GM12878 (cell line): ENCODE measurements at regions not wholly inside any gene's neighbourhood (a gene's known extent, or its start where the extent isn't known, plus 50 kb on each side); places are given as distances from the start of the nearest gene placed in this dataset.

ENCODE experiments used
- ATAC-seq: fragments of 200-7000 bp; cut with Tn5 transposase; 3 replicates; pipeline ENCODE4 v1.9.1; 2020; ENCODE audit warnings: mild to moderate bottlenecking, moderate library complexity
- BruUV-seq: library from RNA; stranded (reverse); fragments of 400-500 nt; replicated peaks from 2 replicates; lab custom pipeline; 2021; lab: Mats Ljungman, UMichigan
- CTCF ChIA-PET: fragments of 300-600 bp; sonication (Branson Sonifier 250); formaldehyde crosslinking; extraction: SDS; loops from one replicate; lab custom pipeline; 2021; ENCODE audit warnings: inconsistent platforms; lab: Yijun Ruan, JAX
- POLR2A ChIA-PET: fragments of 350-600 bp; formaldehyde crosslinking; extraction: SDS; loops from one replicate; lab custom pipeline; 2021; ENCODE audit warnings: inconsistent platforms; lab: Charles Lee
- RAD21 ChIA-PET: fragments of 300-600 bp; sonication (Branson Sonifier 250); formaldehyde crosslinking; loops from one replicate; lab custom pipeline; 2023; ENCODE audit warnings: antibody characterized with exemption; ENCODE audit not compliant: unreplicated experiment; lab: Charles Lee
- SMC1A ChIA-PET: fragments of 300-600 bp; sonication (Branson Sonifier 250); formaldehyde crosslinking; loops from one replicate; lab custom pipeline; 2023; ENCODE audit not compliant: unreplicated experiment, uncharacterized antibody; lab: Charles Lee
- DNase-seq: peaks from one replicate; pipeline ENCODE4 v3.0.0-alpha.2; 2011; ENCODE audit warnings: low read depth, low spot score
- FAIRE-seq: peaks from 3 replicates; lab custom pipeline; 2011; peaks lifted over from hg19 to GRCh38; lab: Jason Lieb, UNC
- H2AFZ ChIP-seq: 2 replicates; pipeline ENCODE4 v1.6.0; 2011; ENCODE audit warnings: low read depth, low read length, control low read depth; ENCODE audit not compliant: control insufficient read depth
- H3K27ac ChIP-seq: 2 replicates; pipeline ENCODE4 v1.5.1; 2011; ENCODE audit warnings: control low read depth; ENCODE audit not compliant: control insufficient read depth, insufficient read depth
- H3K27me3 ChIP-seq, 2 experiments: replicated peaks in 1 of 2; 2 replicates each; pipeline versions ENCODE4 v1.6.0 to v1.6.1; 2011; ENCODE audit warnings: low read length in 1 of 2; ENCODE audit not compliant: control insufficient read depth in 2 of 2, insufficient read depth in 2 of 2
- H3K36me3 ChIP-seq, 2 experiments: 2 replicates each; pipeline ENCODE4 v1.5.1; 2011; ENCODE audit warnings: low read length in 1 of 2; ENCODE audit not compliant: control insufficient read depth in 2 of 2, insufficient read depth in 2 of 2
- H3K4me1 ChIP-seq: 2 replicates; pipeline ENCODE4 v1.6.1; 2011; ENCODE audit warnings: mild to moderate bottlenecking, low read length, moderate library complexity, mixed read lengths; ENCODE audit not compliant: control insufficient read depth, insufficient read depth
- H3K4me2 ChIP-seq: 2 replicates; pipeline ENCODE4 v1.6.0; 2011; ENCODE audit warnings: control low read depth; ENCODE audit not compliant: control insufficient read depth, insufficient read depth
- H3K4me3 ChIP-seq: fragments of 200-600 bp; sonication (generic); 2 replicates; pipeline ENCODE4 v1.5.1; 2016
- H3K79me2 ChIP-seq: 2 replicates; pipeline ENCODE4 v1.6.0; 2011; ENCODE audit warnings: low read length; ENCODE audit not compliant: control insufficient read depth, insufficient read depth
- H3K9ac ChIP-seq: 2 replicates; pipeline ENCODE4 v1.8.0; 2011; ENCODE audit warnings: low read length, control low read depth, mixed read lengths; ENCODE audit not compliant: control insufficient read depth, insufficient read depth
- H3K9me3 ChIP-seq: replicated peaks from 3 replicates; pipeline ENCODE4 v1.5.1; 2011; ENCODE audit warnings: mild to moderate bottlenecking, low read length; ENCODE audit not compliant: control insufficient read depth, insufficient read depth
- H4K20me1 ChIP-seq: 2 replicates; pipeline ENCODE4 v1.6.0; 2011; ENCODE audit not compliant: control insufficient read depth, insufficient read depth
- ASH2L ChIP-seq: fragments of 300-600, 200-600 bp; sonication (generic); IDR thresholded peaks from 2 replicates; pipeline ENCODE4 v1.6.1; 2017; ENCODE audit warnings: low read depth, mild to moderate bottlenecking, borderline replicate concordance
- ATF3 ChIP-seq: IDR thresholded peaks from 2 replicates; pipeline ENCODE4 v1.6.1; 2011; ENCODE audit warnings: low read depth, mild to moderate bottlenecking, low read length, moderate library complexity, borderline replicate concordance; ENCODE audit errors: extremely low read depth
- ATF7 ChIP-seq: fragments of 450-650 bp; IDR thresholded peaks from 2 replicates; pipeline ENCODE4 v1.6.1; 2016; ENCODE audit warnings: low read depth, mild to moderate bottlenecking
- BCLAF1 ChIP-seq: fragments of 450-650 bp; IDR thresholded peaks from 2 replicates; pipeline ENCODE4 v1.6.1; 2017; ENCODE audit warnings: antibody characterized with exemption, mild to moderate bottlenecking, moderate library complexity
- CEBPZ ChIP-seq: fragments of 150-350 bp; IDR thresholded peaks from 2 replicates; pipeline ENCODE4 v1.6.1; 2016; ENCODE audit warnings: low read depth, low read length
- CHD4 ChIP-seq: fragments of 200-600 bp; sonication (generic); IDR thresholded peaks from 2 replicates; pipeline ENCODE4 v1.6.1; 2016; ENCODE audit warnings: mild to moderate bottlenecking
- CREB1 ChIP-seq: IDR thresholded peaks from 2 replicates; pipeline ENCODE4 v1.6.1; 2012; ENCODE audit warnings: low read depth, mild to moderate bottlenecking, inconsistent platforms
- HCFC1 ChIP-seq: fragments of 150-350 bp; IDR thresholded peaks from 2 replicates; pipeline ENCODE4 v1.6.1; 2014; ENCODE audit warnings: low read length
- IKZF1 ChIP-seq: fragments of 450-650 bp; conservative IDR thresholded peaks from 2 replicates; pipeline ENCODE4 v1.6.1; 2017; ENCODE audit warnings: antibody characterized with exemption, mild to moderate bottlenecking
- IRF3 ChIP-seq: fragments of 450-650 bp; IDR thresholded peaks from 2 replicates; pipeline ENCODE4 v1.6.1; 2014; ENCODE audit warnings: mild to moderate bottlenecking
- LARP7 ChIP-seq: fragments of 450-650 bp; IDR thresholded peaks from 2 replicates; pipeline ENCODE4 v1.6.1; 2017; ENCODE audit warnings: mild to moderate bottlenecking
- MTA2 ChIP-seq: fragments of 450-650 bp; IDR thresholded peaks from 2 replicates; pipeline ENCODE4 v1.6.1; 2016; ENCODE audit warnings: low read depth, mild to moderate bottlenecking, moderate library complexity
- NR2F1 ChIP-seq: fragments of 450-650 bp; conservative IDR thresholded peaks from 2 replicates; pipeline ENCODE4 v1.6.1; 2017; ENCODE audit warnings: mild to moderate bottlenecking
- REST ChIP-seq: IDR thresholded peaks from 2 replicates; pipeline ENCODE4 v1.6.1; 2012; ENCODE audit warnings: mild to moderate bottlenecking, low read depth, low read length
- SMAD5 ChIP-seq: IDR thresholded peaks from 2 replicates; pipeline ENCODE4 v1.6.1; 2016; ENCODE audit warnings: antibody characterized with exemption, low read depth
- TBL1XR1 ChIP-seq: IDR thresholded peaks from 2 replicates; pipeline ENCODE4 v1.6.1; 2012; ENCODE audit warnings: low read depth, low read length, improper control_type of control experiment
- WGBS: methylation state at CpG from one replicate; pipeline ENCODE4 v1.1.6; 2016; ENCODE audit warnings: low lambda C conversion rate; ENCODE audit not compliant: insufficient replicate concordance, insufficient coverage; ENCODE audit errors: missing lambda C conversion rate; 5-methylcytosine and 5-hydroxymethylcytosine counted together
- in situ Hi-C: fragments of 300-500 bp; cut with MboI; formaldehyde crosslinking; loops from 9 replicates; pipeline ENCODE4 v1.14.3; 2018; ENCODE audit warnings: mixed read lengths
- intact Hi-C: fragments of 100-400 bp; cut with micrococcal nuclease; formaldehyde crosslinking; loops from one replicate; pipeline ENCODE4 v1.14.2; 2022; ENCODE audit not compliant: unreplicated experiment

GRCh38 chr10:78254013-78254412, 220.3 kb downstream of the RPS24 start:
- ChIA-PET SMC1A (no interaction called here), CTCF (no interaction called here)
- no peak for TF ChIP-seq LARP7
- TF ChIP-seq NR2F1 = no peak
- no peak for TF ChIP-seq IRF3
- no peak for TF ChIP-seq BCLAF1
- no peak for TF ChIP-seq IKZF1
- no peak for TF ChIP-seq REST
- no peak for TF ChIP-seq ATF7
- no peak for TF ChIP-seq TBL1XR1
- no peak for TF ChIP-seq MTA2
- no peak for TF ChIP-seq CREB1
- TF ChIP-seq ASH2L = no peak
- TF ChIP-seq ATF3 = no peak
- no peak for TF ChIP-seq HCFC1
- TF ChIP-seq CHD4 = no peak
- no peak for TF ChIP-seq CEBPZ
- no peak for TF ChIP-seq SMAD5

More at GRCh38 chr10:78254013-78254412, 220.3 kb downstream of the RPS24 start:
- in situ Hi-C loops = no loop called here
- no peak overlapping the region for H3K4me2 ChIP-seq
- H2AFZ ChIP-seq = no peak overlapping the region
- no TSS peak for BruUV-seq
- no peak overlapping the region for H3K4me3 ChIP-seq
- ATAC-seq (no peak), FAIRE-seq (no peak), DNase-seq (no peak)
- no peaks in the 10 kb centered on the region for H3K36me3 ChIP-seq
- H3K27ac ChIP-seq = no peak overlapping the region
- peaks cover 5% of the 10 kb centered on the region for H3K4me1 ChIP-seq
- intact Hi-C loops = no loop called here
- ChIA-PET POLR2A (no interaction called here), RAD21 (no interaction called here)
- no peak overlapping the region for H3K9ac ChIP-seq
- H3K27me3 ChIP-seq = peaks cover 0 to 5% of the 10 kb centered on the region in 2 experiments; a peak in 1 of 4 replicates
- H4K20me1 ChIP-seq = no peaks in the 10 kb centered on the region
- H3K79me2 ChIP-seq = no peaks in the 10 kb centered on the region
- H3K9me3 ChIP-seq = no peaks in the 10 kb centered on the region
- WGBS = 25% methylated on average over 3 of the region's 3 CpGs
